Esophagus muscularis mucosa (tissue), 4 donors: ENCODE measurements at regions not wholly inside any gene's neighbourhood (a gene's known extent, or its start where the extent isn't known, plus 50 kb on each side); places are given as distances from the start of the nearest gene placed in this dataset.

Experiments used
- CTCF ChIP-seq, 3 experiments: fragments of 200-600 bp in 2 of 3; fragments of 450-650 bp in 1 of 3; sonication (generic) in 2 of 3; IDR thresholded peaks; one replicate each; pipeline ENCODE4 v1.5.1; 2017 to 2019; ENCODE audit warnings: antibody characterized with exemption in 3 of 3, mild to moderate bottlenecking in 2 of 3, moderate library complexity in 1 of 3
- EP300 ChIP-seq: sonication (generic); formaldehyde crosslinking; IDR thresholded peaks from one replicate; pipeline ENCODE4 v1.6.1; 2017; ENCODE audit warnings: antibody characterized with exemption
- POLR2A ChIP-seq: fragments of 450-650 bp; IDR thresholded peaks from one replicate; pipeline ENCODE4 v1.6.1; 2017; ENCODE audit warnings: antibody characterized with exemption, moderate library complexity, mild to moderate bottlenecking, low read depth
- POLR2AphosphoS5 ChIP-seq, 2 donors: sonication (generic); formaldehyde crosslinking; IDR thresholded peaks; one replicate each; pipeline ENCODE4 v1.6.1; 2017; ENCODE audit warnings: antibody characterized with exemption in 2 of 2

- TF ChIP-seq CTCF (IDR thresholded peaks at IDR 0.05) (no peak), POLR2A (no peak), POLR2AphosphoS5 (IDR thresholded peaks at IDR 0.05) (no peak), EP300 (no peak)
These were observed 86.5 kb upstream of the CLDN5 start for GRCh38 chr22:19610518-19611253.
